ENCODE measurements at regions not wholly inside any gene's neighbourhood (a gene's known extent, or its start where the extent isn't known, plus 50 kb on each side); places are given as distances from the start of the nearest gene placed in this dataset.

DNA sequence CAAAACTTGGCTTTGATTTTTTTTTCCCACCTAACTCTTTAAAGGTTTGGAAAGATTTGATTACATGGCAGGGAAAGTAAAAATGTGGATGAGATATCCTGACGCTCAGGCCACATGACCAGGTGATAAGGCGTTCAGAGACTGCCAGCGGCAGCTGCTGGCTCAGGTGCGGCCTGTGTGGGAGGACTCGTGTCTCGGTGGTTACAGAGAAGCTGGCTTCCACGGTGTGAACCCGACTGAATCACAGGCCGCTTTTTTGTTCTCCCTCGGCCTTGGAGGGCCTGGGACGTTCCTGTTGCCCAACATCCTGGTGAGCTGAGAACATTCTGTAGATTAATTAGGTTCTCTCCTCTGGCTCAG lies 124.2 kb upstream of the ZNF516 start:
- Mint-ChIP-seq H3K27ac (ENCODE audit: unreplicated experiment) (peak overlapping the region; percentile 78), H3K36me3 (ENCODE audit: low read depth, unreplicated experiment) (no peaks in the 10 kb centered on the region), H3K27me3 (ENCODE audit: low read depth, unreplicated experiment) (peaks cover 9% of the 10 kb centered on the region), H3K9me3 (ENCODE audit: unreplicated experiment) (no peaks in the 10 kb centered on the region), H3K4me3 (ENCODE audit: unreplicated experiment) (no peak overlapping the region), H3K4me1 (ENCODE audit: low read depth, unreplicated experiment) (peaks cover 28% of the 10 kb centered on the region)
- H2AFZ ChIP-seq (ENCODE audit: low read depth, low read length) = peak overlapping the region; percentile 84
- H3K27ac ChIP-seq (ENCODE audit: low read depth, low read length) = no peak overlapping the region
- H3K4me3 ChIP-seq (ENCODE audit: insufficient read depth, low read depth, low read length) = no peak overlapping the region
- H3K36me3 ChIP-seq (ENCODE audit: insufficient read depth, low read length) = no peaks in the 10 kb centered on the region
- peak overlapping the region; percentile 26 for H3K9ac ChIP-seq (ENCODE audit: low read length)
- H3K27me3 ChIP-seq (ENCODE audit: insufficient read depth, low read length) = peaks cover 4% of the 10 kb centered on the region
- H4K20me1 ChIP-seq (ENCODE audit: insufficient read depth, low read length) = no peaks in the 10 kb centered on the region
- no peak for TF ChIP-seq EZH2 (IDR thresholded peaks at IDR 0.05; ENCODE audit: insufficient read depth, low read length)
- TF ChIP-seq, protein P1, sequence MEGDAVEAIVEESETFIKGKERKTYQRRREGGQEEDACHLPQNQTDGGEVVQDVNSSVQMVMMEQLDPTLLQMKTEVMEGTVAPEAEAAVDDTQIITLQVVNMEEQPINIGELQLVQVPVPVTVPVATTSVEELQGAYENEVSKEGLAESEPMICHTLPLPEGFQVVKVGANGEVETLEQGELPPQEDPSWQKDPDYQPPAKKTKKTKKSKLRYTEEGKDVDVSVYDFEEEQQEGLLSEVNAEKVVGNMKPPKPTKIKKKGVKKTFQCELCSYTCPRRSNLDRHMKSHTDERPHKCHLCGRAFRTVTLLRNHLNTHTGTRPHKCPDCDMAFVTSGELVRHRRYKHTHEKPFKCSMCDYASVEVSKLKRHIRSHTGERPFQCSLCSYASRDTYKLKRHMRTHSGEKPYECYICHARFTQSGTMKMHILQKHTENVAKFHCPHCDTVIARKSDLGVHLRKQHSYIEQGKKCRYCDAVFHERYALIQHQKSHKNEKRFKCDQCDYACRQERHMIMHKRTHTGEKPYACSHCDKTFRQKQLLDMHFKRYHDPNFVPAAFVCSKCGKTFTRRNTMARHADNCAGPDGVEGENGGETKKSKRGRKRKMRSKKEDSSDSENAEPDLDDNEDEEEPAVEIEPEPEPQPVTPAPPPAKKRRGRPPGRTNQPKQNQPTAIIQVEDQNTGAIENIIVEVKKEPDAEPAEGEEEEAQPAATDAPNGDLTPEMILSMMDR (IDR thresholded peaks at IDR 0.05; ENCODE audit: insufficient read depth, low read depth, low read length) = no peak
- H3K4me2 ChIP-seq (ENCODE audit: low read length) = peak overlapping the region; percentile 85
- DNase-seq (ENCODE audit: low read depth) (peak; percentile 88), FAIRE-seq (no peak)
- H3K79me2 ChIP-seq (ENCODE audit: insufficient read depth, low read length) = no peaks in the 10 kb centered on the region
- H3K9me3 ChIP-seq (ENCODE audit: insufficient read depth, low read depth, low read length) = no peaks in the 10 kb centered on the region
- H3K4me1 ChIP-seq (ENCODE audit: insufficient read depth, low read length) = peaks cover 27% of the 10 kb centered on the region

DNA sequence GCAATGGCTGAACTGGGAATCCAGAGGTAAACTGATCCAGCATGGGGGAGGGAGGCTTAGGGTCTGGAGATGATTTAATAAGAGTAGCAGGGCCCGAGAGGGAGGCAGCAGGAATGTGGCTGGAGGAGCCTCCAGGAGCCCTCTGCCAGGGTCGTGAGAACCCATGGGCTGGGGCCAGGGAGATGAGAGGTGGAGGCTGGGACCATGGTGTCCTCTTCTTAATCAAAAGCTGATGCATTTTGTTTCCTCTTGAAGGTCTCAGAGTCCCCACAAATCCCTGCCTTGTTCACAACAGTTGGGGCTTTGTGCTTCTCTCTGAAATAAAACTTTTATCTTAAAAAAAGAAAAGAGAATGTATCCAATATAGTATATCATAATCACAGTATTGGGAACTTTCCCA lies 123.7 kb upstream of the ZNF516 start:
- FAIRE-seq = no peak
- Histone ChIP-seq H3K27me3 (ENCODE audit: insufficient read depth, low read length) (peaks cover 4% of the 10 kb centered on the region), H3K4me2 (ENCODE audit: low read length) (no peak overlapping the region), H3K79me2 (ENCODE audit: insufficient read depth, low read length) (no peaks in the 10 kb centered on the region), H3K27ac (ENCODE audit: low read depth, low read length) (no peak overlapping the region), H3K4me1 (ENCODE audit: insufficient read depth, low read length) (peaks cover 27% of the 10 kb centered on the region), H2AFZ (ENCODE audit: low read depth, low read length) (no peak overlapping the region), H3K9me3 (ENCODE audit: insufficient read depth, low read depth, low read length) (no peaks in the 10 kb centered on the region), H4K20me1 (ENCODE audit: insufficient read depth, low read length) (no peaks in the 10 kb centered on the region), H3K4me3 (ENCODE audit: insufficient read depth, low read depth, low read length) (no peak overlapping the region), H3K36me3 (ENCODE audit: insufficient read depth, low read length) (no peaks in the 10 kb centered on the region), H3K9ac (ENCODE audit: low read length) (no peak overlapping the region)
- Mint-ChIP-seq H3K27me3 (ENCODE audit: low read depth, unreplicated experiment) (peaks cover 8% of the 10 kb centered on the region), H3K36me3 (ENCODE audit: low read depth, unreplicated experiment) (no peaks in the 10 kb centered on the region), H3K4me3 (ENCODE audit: unreplicated experiment) (no peak overlapping the region), H3K4me1 (ENCODE audit: low read depth, unreplicated experiment) (peaks cover 28% of the 10 kb centered on the region), H3K27ac (ENCODE audit: unreplicated experiment) (peak overlapping the region; percentile 78), H3K9me3 (ENCODE audit: unreplicated experiment) (no peaks in the 10 kb centered on the region)
- DNase-seq (ENCODE audit: low read depth) = no peak
- no peak for TF ChIP-seq EZH2 (IDR thresholded peaks at IDR 0.05; ENCODE audit: insufficient read depth, low read length)
- TF ChIP-seq, protein P1 (IDR thresholded peaks at IDR 0.05; ENCODE audit: insufficient read depth, low read depth, low read length) = no peak

DNA sequence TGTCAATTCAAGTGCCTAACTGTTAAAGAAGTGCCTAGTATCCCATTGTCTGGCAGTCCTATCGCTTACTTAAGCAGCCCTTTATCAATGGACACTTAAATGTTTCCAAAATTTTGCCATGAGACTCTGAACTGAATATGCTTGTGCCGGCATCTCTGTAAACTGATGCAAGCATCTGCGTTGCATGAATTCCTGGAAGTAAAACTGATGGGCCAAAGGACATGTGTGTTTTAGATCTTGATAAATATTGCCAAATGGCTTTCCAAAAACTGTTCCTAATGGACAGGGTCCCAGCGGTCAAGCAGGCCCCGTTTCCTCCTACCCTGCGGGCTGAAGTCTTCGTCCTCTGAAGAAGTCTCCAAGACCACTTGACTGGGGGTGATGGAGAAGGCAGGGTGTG lies 121.3 kb upstream of the ZNF516 start:
- H3K4me1 ChIP-seq (ENCODE audit: insufficient read depth, low read length) = peaks cover 21% of the 10 kb centered on the region
- Mint-ChIP-seq H3K27ac (ENCODE audit: unreplicated experiment) (no peak overlapping the region), H3K27me3 (ENCODE audit: low read depth, unreplicated experiment) (peaks cover 14% of the 10 kb centered on the region), H3K4me1 (ENCODE audit: low read depth, unreplicated experiment) (peaks cover 21% of the 10 kb centered on the region), H3K9me3 (ENCODE audit: unreplicated experiment) (no peaks in the 10 kb centered on the region), H3K4me3 (ENCODE audit: unreplicated experiment) (no peak overlapping the region), H3K36me3 (ENCODE audit: low read depth, unreplicated experiment) (peaks cover 1% of the 10 kb centered on the region)
- H2AFZ ChIP-seq (ENCODE audit: low read depth, low read length) = no peak overlapping the region
- H3K4me2 ChIP-seq (ENCODE audit: low read length) = no peak overlapping the region
- H4K20me1 ChIP-seq (ENCODE audit: insufficient read depth, low read length) = no peaks in the 10 kb centered on the region
- DNase-seq (ENCODE audit: low read depth) = no peak
- H3K27me3 ChIP-seq (ENCODE audit: insufficient read depth, low read length) = peaks cover 4% of the 10 kb centered on the region
- H3K9ac ChIP-seq (ENCODE audit: low read length) = no peak overlapping the region
- no peak overlapping the region for H3K4me3 ChIP-seq (ENCODE audit: insufficient read depth, low read depth, low read length)
- no peaks in the 10 kb centered on the region for H3K36me3 ChIP-seq (ENCODE audit: insufficient read depth, low read length)
- FAIRE-seq = no peak
- TF ChIP-seq, protein P1 (IDR thresholded peaks at IDR 0.05; ENCODE audit: insufficient read depth, low read depth, low read length) = no peak
- TF ChIP-seq EZH2 (IDR thresholded peaks at IDR 0.05; ENCODE audit: insufficient read depth, low read length) = no peak
- no peaks in the 10 kb centered on the region for H3K9me3 ChIP-seq (ENCODE audit: insufficient read depth, low read depth, low read length)
- H3K79me2 ChIP-seq (ENCODE audit: insufficient read depth, low read length) = no peaks in the 10 kb centered on the region
- H3K27ac ChIP-seq (ENCODE audit: low read depth, low read length) = no peak overlapping the region

Data from astrocyte (in vitro differentiated cells and primary cell).